Stimulated activated naive CD8-positive, alpha-beta T cell treated with anti-CD3 and anti-CD28 coated beads, Interleukin-15, Interleukin-2, amounts not matched to agents 100 ng/mL and 50 ng/mL, for 24 hours (primary cell): ENCODE measurements at regions not wholly inside any gene's neighbourhood (a gene's known extent, or its start where the extent isn't known, plus 50 kb on each side); places are given as distances from the start of the nearest gene placed in this dataset.

ENCODE experiments used
- H3K27ac Mint-ChIP-seq: one replicate; pipeline ENCODE4 v1.8.0; 2021; ENCODE audit warnings: mild to moderate bottlenecking, mixed read lengths
- H3K27me3 Mint-ChIP-seq: one replicate; pipeline ENCODE4 v1.8.0; 2021; ENCODE audit warnings: mixed read lengths
- H3K36me3 Mint-ChIP-seq: one replicate; pipeline ENCODE4 v1.8.0; 2021; ENCODE audit warnings: low read depth, mixed read lengths
- H3K4me1 Mint-ChIP-seq: one replicate; pipeline ENCODE4 v1.8.0; 2021; ENCODE audit warnings: low read depth, mixed read lengths
- H3K4me3 Mint-ChIP-seq: one replicate; pipeline ENCODE4 v1.8.0; 2021; ENCODE audit warnings: mild to moderate bottlenecking, mixed read lengths
- H3K9me3 Mint-ChIP-seq: one replicate; pipeline ENCODE4 v1.8.0; 2021; ENCODE audit warnings: mixed read lengths

DNA sequence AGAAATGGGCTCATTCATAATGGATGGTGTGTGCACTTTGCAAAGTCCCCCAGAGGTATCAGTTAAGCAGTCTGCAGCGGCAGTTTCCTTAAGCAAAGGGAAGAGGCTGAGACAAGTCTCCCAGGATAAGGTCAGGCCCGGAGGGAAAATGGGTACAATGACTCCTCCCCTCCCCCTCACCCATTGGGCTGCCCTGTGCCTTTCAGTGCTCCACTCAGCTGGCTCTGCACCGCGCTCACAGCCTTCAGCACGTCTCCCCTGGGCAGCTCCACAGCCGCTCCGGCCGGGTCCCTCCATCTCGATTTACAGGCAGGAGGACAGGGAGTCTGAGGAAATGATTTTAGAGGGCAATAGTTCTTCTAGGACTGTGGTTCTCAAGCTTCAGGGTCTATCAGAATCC lies 264.8 kb downstream of the LRFN2 start:
- Mint-ChIP-seq H3K4me3 (no peak overlapping the region), H3K27ac (no peak overlapping the region), H3K27me3 (peaks cover 13% of the 10 kb centered on the region), H3K9me3 (peaks cover 7% of the 10 kb centered on the region), H3K4me1 (no peaks in the 10 kb centered on the region), H3K36me3 (no peaks in the 10 kb centered on the region)

DNA sequence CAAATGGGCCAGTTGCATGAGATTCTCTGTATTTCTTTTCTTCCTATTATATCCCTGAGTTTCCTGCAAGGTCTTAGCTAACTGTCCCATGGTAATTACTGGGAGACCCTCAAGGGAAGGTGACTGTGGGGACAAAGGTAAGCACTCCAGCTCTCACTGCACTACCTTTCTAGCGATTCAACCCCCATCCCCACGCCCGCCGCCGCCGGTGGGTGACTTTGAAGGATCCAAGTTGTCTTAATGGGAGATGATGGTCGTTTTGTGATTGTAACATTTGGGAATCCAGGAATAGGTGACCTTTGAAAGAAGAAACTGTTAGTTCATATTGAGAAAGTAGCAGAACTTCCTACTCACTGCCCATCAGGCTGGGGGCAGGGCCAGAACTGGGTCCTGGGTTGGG lies 265.5 kb downstream of the LRFN2 start:
- no peaks in the 10 kb centered on the region for H3K36me3 Mint-ChIP-seq
- H3K27me3 Mint-ChIP-seq: peaks cover 15% of the 10 kb centered on the region
- H3K27ac Mint-ChIP-seq: no peak overlapping the region
- no peaks in the 10 kb centered on the region for H3K4me1 Mint-ChIP-seq
- H3K4me3 Mint-ChIP-seq: no peak overlapping the region
- H3K9me3 Mint-ChIP-seq: peaks cover 7% of the 10 kb centered on the region

DNA sequence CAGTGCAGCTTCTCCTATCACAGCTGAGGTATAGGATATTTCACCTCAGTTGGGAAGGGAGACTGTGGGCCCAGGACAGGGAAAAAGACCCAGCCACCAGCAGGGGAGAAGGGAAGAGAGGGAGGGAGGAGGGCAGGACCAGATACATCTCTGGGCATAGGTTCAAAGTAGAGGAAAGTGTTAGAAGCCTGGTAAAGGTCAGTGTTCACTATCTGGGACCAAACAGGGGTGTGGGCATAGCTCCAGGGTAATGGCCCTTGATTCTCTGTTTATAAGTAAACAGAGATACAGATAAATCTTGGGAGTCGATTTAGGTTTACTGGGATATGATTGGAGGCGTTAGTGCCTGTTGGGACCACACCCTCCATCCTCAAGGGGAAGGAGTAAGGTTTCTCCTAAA lies 266.2 kb downstream of the LRFN2 start:
- peaks cover 7% of the 10 kb centered on the region for H3K9me3 Mint-ChIP-seq

DNA sequence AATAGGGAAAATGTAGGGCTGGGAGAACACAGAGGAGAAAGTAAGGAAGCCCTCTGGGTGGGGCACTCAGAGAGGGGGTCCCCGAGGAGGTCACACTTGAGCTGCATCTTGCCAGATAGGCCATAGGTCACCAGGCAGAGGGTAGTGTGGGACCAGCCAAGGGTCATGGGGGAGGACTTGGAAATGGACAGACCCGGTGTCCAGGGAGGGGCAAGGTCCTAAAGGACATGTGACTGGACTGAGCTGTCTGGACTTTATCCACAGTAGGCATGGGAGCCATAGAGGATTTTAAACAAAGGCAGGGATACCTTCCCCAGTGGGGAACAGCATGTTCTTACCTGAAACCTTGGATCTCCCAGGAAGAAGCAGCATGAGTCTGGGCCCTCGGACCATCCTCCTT lies 266.7 kb downstream of the LRFN2 start:
- H3K9me3 Mint-ChIP-seq: peaks cover 7% of the 10 kb centered on the region
- peaks cover 21% of the 10 kb centered on the region for H3K27me3 Mint-ChIP-seq
- no peak overlapping the region for H3K27ac Mint-ChIP-seq
- no peaks in the 10 kb centered on the region for H3K36me3 Mint-ChIP-seq
- H3K4me3 Mint-ChIP-seq: no peak overlapping the region
- no peaks in the 10 kb centered on the region for H3K4me1 Mint-ChIP-seq

More for the DNA sequence above, 266.2 kb downstream of the LRFN2 start:
- Mint-ChIP-seq H3K27ac (no peak overlapping the region), H3K4me3 (no peak overlapping the region), H3K4me1 (no peaks in the 10 kb centered on the region), H3K36me3 (no peaks in the 10 kb centered on the region), H3K27me3 (peaks cover 21% of the 10 kb centered on the region)

DNA sequence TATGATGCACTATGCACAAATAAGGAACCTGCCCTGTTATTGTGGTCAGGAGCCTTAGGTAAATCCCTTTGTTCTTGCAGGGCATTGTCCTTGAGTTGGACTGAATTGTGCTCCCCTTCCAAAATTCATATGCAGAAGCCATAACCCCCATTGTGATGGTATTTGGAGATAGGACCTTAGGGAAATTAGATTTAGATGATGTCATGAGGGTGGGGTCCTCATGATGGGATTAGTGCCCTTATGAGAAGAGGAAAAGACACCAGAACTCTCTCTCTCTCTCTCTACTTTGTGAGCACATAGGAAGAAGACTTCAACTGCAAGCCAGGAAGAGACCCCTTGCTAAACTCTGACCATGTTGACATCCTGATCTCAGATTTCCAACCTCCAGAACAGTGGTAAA lies 268.0 kb downstream of the LRFN2 start:
- Mint-ChIP-seq H3K9me3 (peaks cover 7% of the 10 kb centered on the region), H3K4me1 (no peaks in the 10 kb centered on the region), H3K27me3 (peaks cover 15% of the 10 kb centered on the region), H3K27ac (no peak overlapping the region), H3K36me3 (no peaks in the 10 kb centered on the region), H3K4me3 (no peak overlapping the region)

DNA sequence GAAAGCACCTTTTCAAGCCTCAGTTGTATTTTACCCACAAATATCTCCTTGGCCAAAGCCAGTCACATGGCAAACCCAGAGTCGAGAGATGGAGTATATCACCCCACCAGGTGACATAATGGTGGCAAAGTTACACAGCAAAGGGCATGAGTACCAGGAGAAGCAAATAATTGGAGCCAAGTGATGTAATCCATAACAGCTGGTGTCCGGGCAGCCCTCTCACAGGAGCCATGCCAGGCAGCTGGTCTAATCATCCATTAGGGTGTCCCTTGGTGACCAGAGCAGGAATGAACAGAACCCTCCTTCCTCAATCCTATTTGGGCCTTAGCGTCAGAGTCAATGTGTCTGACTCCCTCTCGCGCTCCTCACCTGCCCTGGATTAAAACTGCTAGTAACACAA lies 272.1 kb downstream of the LRFN2 start:
- Mint-ChIP-seq H3K4me3 (no peak overlapping the region), H3K27ac (no peak overlapping the region), H3K27me3 (peaks cover 21% of the 10 kb centered on the region), H3K36me3 (no peaks in the 10 kb centered on the region), H3K9me3 (peaks cover 7% of the 10 kb centered on the region), H3K4me1 (no peaks in the 10 kb centered on the region)

DNA sequence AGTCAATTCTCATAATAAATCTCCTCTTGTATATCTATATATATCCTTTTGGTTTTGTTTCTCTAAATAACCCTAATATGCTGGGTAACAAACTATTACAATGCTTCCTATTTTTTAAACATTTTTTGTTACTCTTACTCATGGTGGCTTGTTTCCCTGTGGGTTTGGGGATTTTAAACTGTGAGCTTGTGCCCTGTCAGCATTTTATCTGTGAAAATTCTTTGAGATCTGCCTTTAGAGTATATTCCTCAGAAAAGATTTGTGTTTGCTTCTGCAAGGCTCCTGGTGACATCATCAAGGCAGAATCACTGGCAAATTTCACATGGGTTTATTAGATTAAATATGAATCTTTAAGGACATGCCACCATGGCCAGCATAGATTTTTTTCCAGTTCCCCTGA lies 273.6 kb downstream of the LRFN2 start:
- peaks cover 25% of the 10 kb centered on the region for H3K27me3 Mint-ChIP-seq
- peaks cover 1% of the 10 kb centered on the region for H3K4me1 Mint-ChIP-seq
- no peak overlapping the region for H3K27ac Mint-ChIP-seq
- H3K4me3 Mint-ChIP-seq: no peak overlapping the region
- H3K9me3 Mint-ChIP-seq: no peaks in the 10 kb centered on the region
- no peaks in the 10 kb centered on the region for H3K36me3 Mint-ChIP-seq

DNA sequence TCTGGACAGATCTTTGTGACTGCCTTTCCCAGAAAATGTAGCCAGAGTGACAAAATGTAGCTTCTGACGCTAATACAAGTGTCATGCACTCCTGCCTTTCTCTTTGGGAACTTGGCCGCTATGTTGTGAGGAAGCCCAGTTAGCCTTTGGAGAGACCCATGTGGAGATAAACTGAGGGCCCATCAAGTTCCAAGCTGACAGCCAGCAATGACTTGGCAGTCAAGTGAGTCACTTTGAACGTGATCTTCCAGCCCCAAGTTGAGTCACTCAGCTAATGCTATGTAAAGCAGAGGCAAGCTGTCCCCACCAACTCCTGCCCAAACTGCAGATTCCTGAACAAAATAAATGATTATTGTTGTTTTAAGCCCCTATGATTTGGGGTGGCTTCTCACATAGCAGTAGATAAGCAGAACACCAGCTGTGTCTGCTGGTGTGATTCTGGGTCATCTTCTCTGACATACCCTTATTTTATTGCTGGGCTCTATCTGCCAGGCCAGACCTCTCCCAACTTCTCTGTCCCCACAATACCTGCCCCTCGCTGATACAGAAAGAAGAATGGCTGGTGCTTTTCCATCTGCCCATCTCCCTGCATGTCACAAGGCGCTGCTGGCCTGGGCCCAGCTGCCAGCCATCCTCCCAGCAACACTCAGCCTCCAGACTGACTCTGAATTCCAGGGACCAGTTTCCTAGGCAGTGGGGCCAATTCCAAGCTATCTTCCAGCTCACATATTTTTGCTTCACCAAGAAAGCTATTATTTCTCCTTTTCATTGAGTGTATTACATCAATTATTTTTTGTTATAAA lies 274.8 kb downstream of the LRFN2 start:
- peaks cover 33% of the 10 kb centered on the region for H3K27me3 Mint-ChIP-seq
- H3K4me3 Mint-ChIP-seq: no peak overlapping the region
- no peaks in the 10 kb centered on the region for H3K36me3 Mint-ChIP-seq
- no peak overlapping the region for H3K27ac Mint-ChIP-seq
- H3K9me3 Mint-ChIP-seq: no peaks in the 10 kb centered on the region
- peaks cover 3% of the 10 kb centered on the region for H3K4me1 Mint-ChIP-seq

DNA sequence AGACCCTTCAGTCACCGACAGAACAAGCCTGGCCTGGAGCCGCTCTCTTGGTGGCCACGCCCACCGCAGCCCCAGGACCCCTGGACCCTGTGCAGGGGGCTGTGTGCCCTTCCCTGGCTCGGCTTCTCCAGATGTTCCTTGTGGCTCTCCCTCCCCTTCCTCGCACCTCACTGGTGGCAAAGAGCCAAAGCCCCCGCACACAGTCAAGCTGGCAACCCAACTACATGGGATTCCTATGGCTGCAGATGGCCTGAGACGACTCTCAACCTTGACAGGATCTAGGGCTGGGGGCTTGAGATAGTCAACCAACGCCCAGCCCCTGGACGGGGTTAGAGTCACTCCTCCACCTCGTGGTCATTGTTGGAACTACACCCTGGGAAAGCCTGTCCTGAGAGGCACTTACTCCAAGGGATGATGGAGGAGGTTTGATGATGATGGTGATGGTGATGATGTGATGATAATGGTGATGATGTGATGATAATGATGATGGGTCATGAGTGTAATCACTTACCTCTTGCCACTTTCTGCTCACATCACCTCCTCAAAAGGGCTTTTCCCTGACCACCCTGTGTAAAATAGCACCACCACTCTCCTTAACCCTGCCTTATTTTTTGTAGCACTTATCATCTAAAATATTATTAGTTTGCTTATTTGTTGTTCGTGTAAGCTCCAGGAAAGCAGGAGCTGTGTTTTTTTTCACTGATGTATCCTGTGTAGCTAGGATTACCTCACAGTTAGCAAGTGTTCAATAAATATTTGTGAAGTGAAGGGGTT lies 278.4 kb downstream of the LRFN2 start:
- Mint-ChIP-seq H3K27me3 (peaks cover 50% of the 10 kb centered on the region), H3K36me3 (no peaks in the 10 kb centered on the region), H3K27ac (no peak overlapping the region), H3K4me1 (peaks cover 3% of the 10 kb centered on the region), H3K9me3 (peaks cover 10% of the 10 kb centered on the region), H3K4me3 (no peak overlapping the region)

DNA sequence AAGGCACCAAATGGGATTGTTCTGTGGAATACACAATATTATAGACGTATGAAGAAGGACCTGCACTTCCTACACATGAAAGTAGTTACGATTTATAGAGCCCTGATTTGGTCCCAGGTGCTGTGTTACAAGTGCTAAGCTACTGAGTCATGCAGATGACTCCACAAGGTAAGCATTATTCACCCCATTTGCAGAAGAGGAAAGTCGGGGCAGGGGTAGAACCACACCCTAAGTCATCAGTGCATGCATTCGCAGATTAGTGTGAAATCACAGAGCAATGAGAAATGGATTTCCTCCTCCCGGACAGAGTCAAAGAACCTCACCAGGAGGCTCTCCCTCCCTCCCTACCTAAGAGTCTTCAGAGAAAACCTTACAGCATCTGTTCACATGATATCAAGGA lies 279.5 kb downstream of the LRFN2 start:
- Mint-ChIP-seq H3K27ac (no peak overlapping the region), H3K4me3 (no peak overlapping the region), H3K27me3 (peaks cover 50% of the 10 kb centered on the region)

DNA sequence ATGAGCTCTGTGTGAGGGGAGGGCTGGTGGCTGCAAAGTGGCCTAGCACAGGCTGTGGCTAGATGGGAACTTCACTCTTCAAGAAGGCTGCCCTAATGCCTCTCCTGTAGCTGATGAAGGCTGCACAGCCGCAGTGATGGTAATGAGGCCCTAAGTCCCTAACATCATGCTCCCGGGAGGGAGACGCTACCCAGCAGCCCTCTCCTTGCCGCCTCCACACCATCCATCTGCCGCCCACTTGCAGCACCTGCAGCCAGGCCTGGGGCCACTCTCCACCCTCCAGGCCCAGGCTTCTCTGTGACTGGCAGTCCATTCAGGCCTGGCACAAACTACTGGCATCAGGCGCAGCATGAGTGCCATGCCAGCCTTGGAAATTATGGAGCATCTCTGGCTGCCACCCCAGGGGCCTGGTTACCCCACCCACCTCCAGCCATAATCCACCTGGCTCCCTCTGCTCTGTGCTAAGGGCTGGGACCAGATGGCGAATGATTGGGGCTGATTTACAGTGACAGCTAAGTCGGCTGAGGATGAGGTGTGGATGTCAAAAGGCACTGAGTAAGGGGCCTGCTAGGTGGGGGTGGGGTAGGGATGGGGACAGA lies 284.2 kb downstream of the LRFN2 start:
- Mint-ChIP-seq H3K4me1 (no peaks in the 10 kb centered on the region), H3K27me3 (peaks cover 34% of the 10 kb centered on the region), H3K9me3 (peaks cover 13% of the 10 kb centered on the region), H3K36me3 (no peaks in the 10 kb centered on the region), H3K27ac (no peak overlapping the region), H3K4me3 (no peak overlapping the region)

More for the DNA sequence above, 279.5 kb downstream of the LRFN2 start:
- Mint-ChIP-seq H3K4me1 (peaks cover 3% of the 10 kb centered on the region), H3K36me3 (no peaks in the 10 kb centered on the region), H3K9me3 (peaks cover 10% of the 10 kb centered on the region)

DNA sequence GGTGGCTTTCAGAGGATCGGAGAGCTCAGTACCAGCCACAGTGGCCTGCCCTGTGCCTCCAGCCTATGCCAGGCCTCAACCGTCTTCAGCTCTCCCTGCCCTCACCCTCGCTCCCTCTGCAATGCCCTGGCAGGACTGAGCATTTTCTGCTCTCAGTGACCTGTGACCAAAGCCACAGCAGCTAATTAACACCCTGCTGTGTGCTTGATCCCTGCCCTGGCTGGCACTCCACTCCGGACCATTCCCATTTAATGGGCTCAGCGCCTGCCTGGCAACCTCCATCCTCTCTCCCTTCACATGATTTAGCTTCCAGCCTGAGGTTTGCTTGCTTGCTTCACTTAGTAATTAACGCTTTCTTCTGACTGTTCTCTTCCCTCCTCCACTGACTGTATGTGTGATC lies 287.5 kb downstream of the LRFN2 start:
- Mint-ChIP-seq H3K36me3 (no peaks in the 10 kb centered on the region), H3K9me3 (peaks cover 12% of the 10 kb centered on the region), H3K27me3 (peaks cover 14% of the 10 kb centered on the region), H3K4me1 (no peaks in the 10 kb centered on the region), H3K4me3 (no peak overlapping the region), H3K27ac (no peak overlapping the region)

DNA sequence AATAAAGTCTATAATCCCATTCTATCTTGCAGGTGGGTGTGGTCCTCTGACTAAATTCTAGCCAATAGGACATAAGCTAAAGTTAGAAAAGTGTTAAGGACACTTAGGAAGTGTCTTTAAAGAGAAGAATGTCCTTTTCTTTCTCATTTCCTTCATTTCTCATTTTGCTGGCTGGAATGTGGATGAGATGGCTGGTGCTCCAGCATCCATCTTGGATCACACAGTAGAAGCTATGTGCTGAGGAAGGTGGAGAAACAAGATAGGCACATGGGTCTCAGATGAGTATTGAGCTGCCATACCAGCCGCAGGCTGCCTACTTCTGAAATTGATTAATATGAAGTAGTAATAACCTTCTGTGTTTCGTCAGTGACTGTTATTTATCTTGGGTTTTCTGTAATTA lies 289.0 kb downstream of the LRFN2 start:
- no peaks in the 10 kb centered on the region for H3K4me1 Mint-ChIP-seq
- H3K27ac Mint-ChIP-seq: no peak overlapping the region
- H3K36me3 Mint-ChIP-seq: no peaks in the 10 kb centered on the region
- no peak overlapping the region for H3K4me3 Mint-ChIP-seq
- H3K9me3 Mint-ChIP-seq: peaks cover 8% of the 10 kb centered on the region
- H3K27me3 Mint-ChIP-seq: peaks cover 14% of the 10 kb centered on the region

DNA sequence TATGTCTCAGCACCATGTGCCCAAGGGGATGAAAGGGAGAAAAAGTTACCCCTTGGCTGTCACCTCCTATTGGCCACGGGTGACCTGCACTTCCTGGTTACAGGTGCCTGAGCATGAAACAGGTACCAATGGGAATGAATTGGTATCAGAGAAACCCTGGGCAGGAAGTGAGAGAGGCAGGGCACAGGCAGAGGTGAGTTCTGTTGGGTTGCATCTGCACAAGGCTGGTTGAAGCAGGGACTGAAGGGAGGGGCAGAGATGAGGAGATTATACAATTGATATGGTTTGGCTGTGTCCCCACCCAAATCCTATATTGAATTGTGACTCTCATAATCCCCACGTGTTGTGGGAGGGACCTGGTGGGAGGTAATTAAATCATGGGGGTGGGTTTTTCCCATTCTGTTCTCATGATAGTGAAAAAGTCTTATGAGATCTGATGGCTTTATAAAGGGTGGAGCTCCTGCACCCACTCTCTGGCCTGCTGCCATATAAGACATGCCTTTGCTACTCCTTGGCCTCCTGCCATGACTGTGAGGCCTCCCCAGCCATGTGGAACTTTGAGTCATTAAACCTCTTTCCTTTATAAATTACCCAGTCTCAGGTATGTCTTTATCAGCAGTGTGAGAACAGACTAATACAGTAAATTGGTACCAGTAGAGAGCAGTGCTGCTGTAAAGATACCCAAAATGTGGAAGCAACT lies 291.8 kb downstream of the LRFN2 start:
- H3K9me3 Mint-ChIP-seq: peaks cover 8% of the 10 kb centered on the region
- H3K27ac Mint-ChIP-seq: no peak overlapping the region
- H3K4me1 Mint-ChIP-seq: no peaks in the 10 kb centered on the region
- H3K36me3 Mint-ChIP-seq: no peaks in the 10 kb centered on the region
- H3K27me3 Mint-ChIP-seq: peaks cover 27% of the 10 kb centered on the region
- no peak overlapping the region for H3K4me3 Mint-ChIP-seq
